ENCODE measurements at regions not wholly inside any gene's neighbourhood (a gene's known extent, or its start where the extent isn't known, plus 50 kb on each side); places are given as distances from the start of the nearest gene placed in this dataset.

- FAIRE-seq: no peak
These were observed 94.5 kb upstream of the FOXP4 start for GRCh38 chr6:41451515-41452163.

- FAIRE-seq: no peak
These were observed 93.4 kb upstream of the FOXP4 start for GRCh38 chr6:41452763-41453162.

GRCh38 chr6:41453244-41453643 lies 92.9 kb upstream of the FOXP4 start:
- FAIRE-seq: no peak

- FAIRE-seq: no peak
These were observed 91.9 kb upstream of the FOXP4 start for GRCh38 chr6:41454189-41454789.

- no peak for FAIRE-seq
These were observed 90.8 kb upstream of the FOXP4 start for GRCh38 chr6:41455410-41455809.

- FAIRE-seq: no peak
These were observed 90.4 kb upstream of the FOXP4 start for GRCh38 chr6:41455818-41456217.

- FAIRE-seq: no peak
These were observed 88.9 kb upstream of the FOXP4 start for GRCh38 chr6:41457303-41457670.

- no peak for FAIRE-seq
These were observed 86.4 kb upstream of the FOXP4 start for GRCh38 chr6:41459738-41460137.

GRCh38 chr6:41460742-41461336 lies 85.3 kb upstream of the FOXP4 start:
- no peak for FAIRE-seq

- no peak for FAIRE-seq
These were observed 84.1 kb upstream of the FOXP4 start for GRCh38 chr6:41462033-41462432.

- FAIRE-seq: no peak
These were observed 82.9 kb upstream of the FOXP4 start for GRCh38 chr6:41463062-41463930.

- no peak for FAIRE-seq
These were observed 82.2 kb upstream of the FOXP4 start for GRCh38 chr6:41464019-41464418.

GRCh38 chr6:41464481-41464880 lies 81.7 kb upstream of the FOXP4 start:
- no peak for FAIRE-seq

GRCh38 chr6:41466437-41466990 lies 79.7 kb upstream of the FOXP4 start:
- no peak for FAIRE-seq

GRCh38 chr6:41467061-41467460 lies 79.1 kb upstream of the FOXP4 start:
- FAIRE-seq: no peak

- FAIRE-seq: no peak
These were observed 78.4 kb upstream of the FOXP4 start for GRCh38 chr6:41467627-41468404.

- FAIRE-seq: no peak
These were observed 76.8 kb upstream of the FOXP4 start for GRCh38 chr6:41469156-41470028.

GRCh38 chr6:41470029-41470330 lies 76.2 kb upstream of the FOXP4 start:
- FAIRE-seq: no peak

- FAIRE-seq: no peak
These were observed 75.7 kb upstream of the FOXP4 start for GRCh38 chr6:41470331-41471063.

GRCh38 chr6:41471064-41471895 lies 74.9 kb upstream of the FOXP4 start:
- FAIRE-seq: no peak

Measured in islet of Langerhans (tissue), 1 donor.